NCI-H446 treated with DMSO at 0.1 percent for 48 hours (cell line): ENCODE measurements at regions not wholly inside any gene's neighbourhood (a gene's known extent, or its start where the extent isn't known, plus 50 kb on each side); places are given as distances from the start of the nearest gene placed in this dataset.
"Not testable (repeated sequence)": the region's sequence is repeated elsewhere in the genome, so short reads cannot be mapped to it uniquely, and the experiment has no call there.

ENCODE experiments used
- DNase-seq: peaks from one replicate; lab custom pipeline; 2025; lab: John Stamatoyannopoulos, UW

DNA sequence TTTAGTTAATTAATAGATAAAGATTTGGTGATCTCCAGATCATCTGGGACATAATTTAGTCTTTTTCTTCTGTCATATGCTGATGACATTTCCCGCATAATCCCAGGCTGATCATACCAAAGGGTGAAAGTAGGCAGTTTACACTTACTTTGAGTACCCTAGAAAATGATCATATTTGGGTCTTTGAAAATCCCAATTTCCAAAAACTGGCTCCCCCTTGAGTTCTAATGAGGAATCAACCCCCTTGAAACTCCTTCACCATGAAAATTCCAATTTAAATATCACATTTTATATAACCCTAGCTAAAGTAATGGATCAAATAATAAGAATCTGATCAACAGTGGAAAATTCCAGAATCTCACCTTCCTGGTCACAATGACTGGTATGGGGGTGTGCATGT, 223.4 kb downstream of the NAF1 start:
- no peak for DNase-seq

DNA sequence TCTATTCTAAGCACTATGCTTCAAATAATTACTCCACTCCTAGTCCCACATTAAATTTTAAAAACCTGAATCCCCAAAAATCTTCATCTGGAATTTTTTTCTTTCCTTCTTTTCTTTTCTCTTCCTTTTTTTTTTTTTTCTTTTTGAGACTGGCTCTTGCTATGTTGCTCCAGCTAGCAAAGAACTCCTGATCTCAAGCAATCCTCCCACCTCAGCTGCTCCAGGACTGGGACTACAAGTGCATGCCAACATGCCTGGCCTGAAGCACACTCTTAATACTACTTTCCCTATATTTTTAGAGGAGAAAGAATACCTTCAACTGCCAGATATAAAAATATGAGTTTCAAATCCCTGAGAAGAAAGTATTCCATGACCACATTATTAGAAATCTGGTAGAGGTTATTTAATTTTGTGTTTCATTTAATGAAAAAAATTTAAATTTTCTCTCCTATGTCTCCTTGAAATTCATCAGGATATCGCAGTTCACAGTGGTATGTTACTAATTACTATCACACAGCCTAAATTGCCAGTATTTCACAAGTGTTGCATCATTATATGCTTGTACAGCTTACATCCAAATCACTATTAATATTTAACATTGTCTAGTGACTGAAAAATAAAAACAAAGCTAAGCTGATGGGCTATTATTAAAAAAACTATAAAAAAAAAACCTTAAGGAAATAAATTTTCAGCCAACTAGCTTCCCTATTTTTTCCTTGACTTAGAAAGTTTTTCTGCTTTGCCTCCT, 227.8 kb downstream of the NAF1 start:
- DNase-seq = no peak

DNA sequence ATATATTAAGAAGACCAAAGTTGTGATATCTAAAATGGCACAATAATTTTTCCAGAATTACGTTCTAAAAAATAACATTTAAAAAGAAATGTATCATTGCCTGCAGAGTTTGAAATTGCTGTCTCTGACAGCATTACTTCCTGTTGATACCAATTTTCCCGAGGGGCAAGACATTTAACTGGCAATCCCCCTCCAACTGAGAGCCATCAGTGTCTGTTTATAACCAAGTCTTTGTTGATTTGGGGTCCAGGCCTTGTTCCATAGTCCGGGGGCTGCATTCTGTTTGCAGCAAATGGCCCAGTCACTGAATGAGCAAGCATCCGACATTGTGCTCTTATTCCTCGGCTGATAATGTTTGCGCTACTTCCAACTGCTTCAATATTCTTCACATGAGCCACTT, 231.5 kb downstream of the NAF1 start:
- DNase-seq = no peak

DNA sequence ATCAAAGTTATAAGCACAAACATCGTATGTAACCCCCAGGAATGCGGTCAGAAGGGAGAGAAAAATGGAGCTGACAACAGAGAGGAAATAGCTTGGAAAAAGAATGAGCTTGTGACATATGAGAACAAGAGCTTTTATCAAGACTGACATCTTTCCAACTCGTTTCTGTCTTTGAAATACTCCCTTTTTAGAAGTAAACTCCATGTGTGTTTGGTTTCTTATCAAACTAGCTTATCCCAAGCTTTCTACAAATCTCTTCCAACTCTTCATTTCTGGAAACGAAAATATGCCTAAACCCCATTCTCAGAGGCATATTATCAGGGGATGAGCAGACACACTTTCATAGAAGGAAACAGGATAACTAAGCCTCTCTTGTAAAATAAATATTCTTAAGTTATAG, 235.4 kb downstream of the NAF1 start:
- DNase-seq = no peak

DNA sequence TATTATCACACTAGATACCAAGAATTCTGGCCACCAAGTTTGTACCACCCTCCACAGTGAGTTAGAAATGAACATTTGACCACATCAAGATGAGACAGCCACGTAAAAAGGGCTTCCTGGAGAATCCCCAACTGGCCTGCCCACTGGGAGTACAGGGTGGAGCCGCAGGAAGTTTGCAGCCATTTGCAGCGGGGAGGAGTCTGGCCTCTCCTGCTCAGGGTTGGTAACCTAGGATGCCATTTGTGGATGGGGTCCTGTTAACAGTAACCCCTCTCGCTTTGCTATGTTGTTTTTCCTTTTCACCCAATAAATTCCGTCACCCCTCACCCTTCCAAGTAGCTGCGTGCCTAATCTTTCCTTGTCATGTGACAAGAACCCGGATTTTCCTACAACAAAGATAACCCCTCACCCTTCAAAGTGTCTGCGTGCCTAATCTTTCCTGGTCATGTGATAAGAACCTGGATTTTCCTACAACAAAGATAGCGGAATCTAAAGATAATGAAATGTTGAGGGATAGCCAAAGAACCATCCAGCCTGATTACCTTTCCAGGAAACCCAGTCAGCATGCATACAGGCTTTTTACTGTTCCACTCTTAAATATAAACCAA, 245.4 kb downstream of the NAF1 start:
- DNase-seq = no peak

DNA sequence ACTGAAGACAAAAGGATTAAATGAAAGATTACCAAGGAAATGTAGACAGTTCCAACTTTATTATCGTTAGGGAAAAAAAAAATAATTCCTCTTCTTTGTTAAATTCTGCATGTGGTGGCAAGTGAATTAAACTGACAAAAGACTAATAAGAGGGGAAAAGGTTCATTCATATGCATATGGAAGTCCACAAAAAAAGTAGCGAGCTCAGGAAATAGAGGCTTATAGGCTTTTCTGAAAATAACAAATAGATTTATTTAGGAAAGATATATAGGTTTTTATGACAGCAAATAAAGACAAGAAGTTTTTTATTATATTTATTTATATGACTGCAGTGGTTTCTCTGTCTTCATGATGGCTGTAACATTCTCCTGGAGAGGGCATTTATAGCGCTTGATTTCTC, 246.0 kb downstream of the NAF1 start:
- no peak for DNase-seq

DNA sequence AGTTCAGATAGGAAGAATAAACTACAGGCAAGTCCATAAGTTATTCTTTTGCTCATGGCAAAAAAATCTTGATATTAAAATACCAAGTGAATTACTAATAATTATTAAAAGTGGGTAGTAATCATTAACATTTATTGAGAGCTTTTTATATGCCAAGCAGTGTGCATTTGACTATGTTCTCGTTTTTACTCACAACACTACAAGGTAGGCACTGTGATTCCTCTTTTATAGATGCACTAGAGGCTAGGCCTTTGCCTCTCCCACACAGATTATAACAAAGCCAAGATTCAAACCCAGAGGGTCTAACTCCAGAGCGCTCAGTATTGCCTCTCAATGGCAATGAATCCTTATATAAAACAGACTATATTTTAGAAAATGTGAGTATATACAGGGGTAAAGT, 254.2 kb downstream of the NAF1 start:
- DNase-seq = no peak

DNA sequence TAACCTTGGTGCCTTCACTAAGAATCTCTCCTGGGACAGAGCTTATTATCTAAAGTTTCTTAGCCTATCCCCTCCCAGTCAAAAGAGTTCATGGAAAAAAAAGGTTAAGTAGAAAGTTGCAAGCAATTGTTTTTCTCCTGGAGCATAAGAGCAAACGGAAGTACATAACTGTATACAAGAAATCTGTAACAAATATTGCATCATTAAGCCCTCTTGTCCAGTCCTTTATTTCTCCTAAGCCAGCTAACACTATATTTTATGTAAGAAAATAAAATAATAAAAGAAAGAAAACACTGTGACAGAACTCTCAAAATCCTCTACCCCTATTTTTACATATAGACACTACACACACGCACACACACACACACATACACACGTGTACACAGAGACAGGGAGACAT, 255.3 kb downstream of the NAF1 start:
- no peak for DNase-seq

DNA sequence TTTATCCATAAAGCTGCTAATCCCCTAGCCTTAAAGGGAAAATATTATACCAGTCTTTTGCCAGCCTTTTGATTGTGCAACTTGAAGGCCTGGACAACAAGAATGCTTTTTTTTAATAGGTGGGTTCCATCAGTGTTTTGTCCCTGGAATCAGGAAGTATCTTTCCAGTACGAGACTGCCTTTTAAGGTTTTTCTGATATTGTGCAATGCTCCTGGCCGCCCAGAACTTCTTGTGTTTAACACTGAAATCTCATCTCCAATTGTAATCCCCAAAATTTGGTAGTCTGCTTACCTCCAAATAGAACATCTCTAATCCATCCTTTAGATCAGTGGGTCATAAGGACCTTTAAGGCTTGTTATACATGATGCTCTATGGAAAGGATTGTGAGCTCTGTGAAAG, 256.7 kb downstream of the NAF1 start:
- DNase-seq = no peak

DNA sequence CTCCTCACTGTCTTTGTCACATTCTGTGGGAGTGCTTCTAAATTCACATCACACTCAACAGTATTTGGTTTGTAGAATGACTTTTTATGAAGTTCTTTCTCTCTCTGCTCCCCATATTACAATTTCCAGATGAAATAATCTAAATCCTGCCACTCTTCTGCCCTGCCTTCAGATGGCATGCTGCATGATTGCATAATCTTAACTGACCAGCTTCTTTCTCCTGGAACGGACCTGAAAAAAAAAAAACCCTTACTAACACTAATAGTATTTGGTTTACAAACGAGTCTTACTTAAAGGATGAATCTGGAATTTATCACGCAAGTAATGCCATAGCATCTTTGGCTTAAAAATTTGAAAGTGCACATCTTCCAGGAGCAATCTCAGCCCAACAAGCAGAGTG, 272.3 kb downstream of the NAF1 start:
- DNase-seq = no peak

DNA sequence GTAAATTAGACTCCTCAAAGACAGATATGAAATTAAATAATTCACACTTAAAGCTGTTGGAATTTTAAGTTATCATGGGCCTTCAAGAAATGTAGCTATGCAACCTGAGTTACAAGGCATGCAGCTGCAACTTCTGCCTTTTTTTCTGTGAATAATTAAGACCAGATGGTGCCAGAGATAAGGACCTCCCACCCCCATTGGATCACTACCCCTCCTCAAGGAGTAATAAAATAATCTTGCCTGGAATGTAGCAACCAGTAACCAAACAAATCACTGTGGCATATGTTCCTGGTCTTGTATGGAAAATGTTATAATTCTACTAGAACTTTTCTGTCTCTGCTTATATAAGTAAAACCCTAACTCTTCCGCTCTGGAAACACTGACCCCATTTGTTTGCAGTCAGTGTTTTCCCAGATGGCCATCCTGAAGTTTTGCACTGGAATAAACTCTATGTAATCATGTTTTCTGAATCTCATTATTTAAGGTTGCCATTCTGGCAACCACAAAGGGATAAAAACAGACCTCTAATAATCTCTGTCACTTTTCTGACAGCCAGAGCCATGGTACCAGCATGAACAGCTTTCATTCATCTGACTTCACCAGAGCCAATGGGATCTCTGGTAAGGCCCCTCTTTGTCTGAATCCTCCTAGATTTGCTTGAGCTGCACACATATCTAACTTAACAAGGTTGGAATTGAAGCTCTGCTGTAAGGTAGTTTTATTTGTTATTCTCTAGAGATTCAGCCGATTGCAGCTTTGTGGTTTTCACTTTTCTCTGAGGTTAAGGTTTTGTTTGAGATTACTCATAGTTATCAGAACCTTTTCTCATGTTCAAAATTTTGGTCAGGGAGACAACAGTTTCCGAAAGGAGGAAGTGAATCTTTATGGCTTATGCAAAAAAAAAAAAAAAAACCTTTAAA, 274.6 kb downstream of the NAF1 start:
- no peak for DNase-seq

DNA sequence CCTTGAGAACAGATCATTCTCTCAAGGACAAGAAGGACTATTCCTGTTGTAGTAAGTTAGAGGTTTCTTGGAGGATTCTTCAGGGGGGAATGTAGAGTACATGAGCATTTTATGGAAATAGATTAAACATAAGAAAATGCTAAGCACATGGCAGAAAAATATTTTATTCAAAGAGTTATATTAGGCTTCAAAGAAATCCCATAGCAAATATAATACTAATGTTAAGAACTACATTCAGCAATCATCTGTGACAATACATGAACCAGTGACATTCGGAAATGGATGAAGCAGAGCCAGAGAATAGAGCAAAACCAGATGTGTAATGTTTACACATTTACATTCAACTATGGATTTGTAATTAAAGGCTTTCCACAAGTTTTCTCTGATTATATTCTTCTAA, 288.6 kb downstream of the NAF1 start:
- DNase-seq = no peak

DNA sequence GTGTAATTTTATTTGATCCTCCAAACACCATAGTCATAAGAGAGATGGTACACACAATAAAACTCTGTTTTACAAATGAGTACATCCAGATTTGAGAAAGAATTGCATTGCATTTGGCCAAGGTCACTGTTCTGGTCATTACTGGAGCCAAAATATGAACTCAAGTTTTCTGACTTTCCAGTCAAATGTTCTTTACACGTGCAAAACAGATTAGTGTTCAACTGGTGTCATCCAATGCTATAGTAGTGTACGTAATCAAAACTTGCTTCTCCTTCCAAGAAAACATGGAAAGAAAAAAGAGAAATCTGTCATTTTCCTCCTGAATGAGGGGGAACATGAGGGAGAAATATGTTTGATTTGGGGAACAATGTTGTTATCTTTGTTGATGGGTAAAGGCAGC, 291.9 kb downstream of the NAF1 start:
- DNase-seq = no peak

DNA sequence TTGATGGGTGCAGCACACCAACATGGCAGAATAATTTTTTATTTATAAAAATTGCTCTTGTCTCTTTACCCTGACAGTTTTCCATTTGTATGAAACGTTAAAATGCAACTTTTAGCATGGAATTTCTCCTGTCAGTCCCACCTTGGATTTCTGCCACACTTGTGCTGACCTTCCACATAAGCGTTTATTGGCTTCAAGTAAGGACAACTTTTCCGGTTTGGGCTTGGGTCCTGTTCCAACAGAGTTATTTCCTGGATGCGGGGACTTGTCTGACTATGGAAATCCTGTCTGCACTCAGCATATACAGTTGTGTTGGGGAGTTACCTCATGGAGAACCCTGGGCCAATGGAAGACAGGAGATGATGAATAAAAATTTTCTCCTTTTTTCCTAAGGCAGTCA, 294.7 kb downstream of the NAF1 start:
- no peak for DNase-seq

DNA sequence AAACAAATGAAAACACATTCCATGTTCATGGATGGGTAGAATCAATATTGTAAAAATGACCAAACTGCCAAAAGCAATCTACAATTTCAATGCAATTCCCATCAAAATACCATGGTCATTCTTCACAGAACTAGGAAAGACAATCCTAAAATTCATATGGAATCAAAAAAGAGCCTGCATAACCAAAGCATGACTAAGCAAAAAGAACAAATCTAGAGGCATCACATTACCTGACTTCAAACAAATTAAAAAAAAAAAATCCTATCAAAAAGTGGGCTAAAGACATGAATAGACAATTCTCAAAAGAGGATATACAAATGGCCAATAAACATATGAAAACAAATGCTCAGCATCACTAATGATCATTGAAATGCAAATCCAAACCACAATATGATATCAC, 297.5 kb downstream of the NAF1 start:
- no peak for DNase-seq

DNA sequence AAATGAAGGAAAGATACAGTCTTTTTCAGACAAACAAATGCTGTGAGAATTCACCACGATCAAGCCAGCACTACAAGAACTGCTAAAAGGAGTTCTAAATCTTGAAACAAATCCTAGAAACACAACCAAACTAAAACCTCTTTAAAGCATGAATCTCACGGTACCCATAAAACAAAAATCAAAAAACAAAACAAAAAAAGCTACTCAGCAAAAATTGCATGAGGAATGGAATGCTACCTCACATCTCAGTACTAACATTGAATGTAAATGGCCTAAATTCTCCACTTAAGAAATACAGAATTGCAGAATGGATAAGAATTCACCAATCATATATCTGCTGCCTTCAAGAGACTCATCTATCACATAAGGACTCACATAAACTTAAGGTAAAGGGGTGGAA, 300.1 kb downstream of the NAF1 start:
- DNase-seq = no peak

DNA sequence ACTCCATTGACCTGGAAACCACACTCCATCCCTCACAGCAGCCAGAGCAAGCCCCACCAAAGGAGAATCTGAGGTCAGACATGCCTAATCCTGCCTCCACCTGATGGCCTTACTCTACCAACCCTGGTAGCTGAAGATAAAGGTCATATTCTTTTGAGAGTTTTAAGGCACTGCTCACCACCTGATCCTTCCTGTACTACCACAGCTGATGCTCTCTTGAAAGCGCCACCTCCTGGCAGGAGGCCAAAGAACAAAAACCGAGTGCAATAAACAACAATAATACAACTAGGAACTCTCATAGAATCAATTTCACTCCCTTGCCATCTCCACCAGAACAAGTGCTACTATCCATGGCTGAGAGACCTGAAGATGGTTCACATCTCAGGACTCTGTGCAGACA, 301.6 kb downstream of the NAF1 start:
- DNase-seq = no peak

DNA sequence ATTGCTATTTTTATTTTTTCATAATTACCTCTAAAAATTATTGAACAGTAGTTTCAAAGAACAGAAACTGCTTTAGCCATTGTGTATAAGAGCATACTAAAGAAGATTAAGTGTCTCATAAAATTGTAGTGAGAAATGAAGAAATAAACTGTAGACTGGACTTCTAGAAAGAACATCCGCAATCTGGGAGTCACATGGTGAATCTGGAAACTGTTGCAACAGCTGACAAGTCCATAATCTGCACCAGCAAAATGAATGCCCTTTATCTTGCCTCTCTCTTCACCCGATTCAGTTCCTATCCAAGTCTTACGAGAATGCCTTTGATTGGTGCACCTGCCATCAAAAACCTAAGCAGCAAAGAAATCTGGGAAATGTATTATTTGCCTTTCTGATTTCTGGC, 312.9 kb downstream of the NAF1 start:
- no peak for DNase-seq

DNA sequence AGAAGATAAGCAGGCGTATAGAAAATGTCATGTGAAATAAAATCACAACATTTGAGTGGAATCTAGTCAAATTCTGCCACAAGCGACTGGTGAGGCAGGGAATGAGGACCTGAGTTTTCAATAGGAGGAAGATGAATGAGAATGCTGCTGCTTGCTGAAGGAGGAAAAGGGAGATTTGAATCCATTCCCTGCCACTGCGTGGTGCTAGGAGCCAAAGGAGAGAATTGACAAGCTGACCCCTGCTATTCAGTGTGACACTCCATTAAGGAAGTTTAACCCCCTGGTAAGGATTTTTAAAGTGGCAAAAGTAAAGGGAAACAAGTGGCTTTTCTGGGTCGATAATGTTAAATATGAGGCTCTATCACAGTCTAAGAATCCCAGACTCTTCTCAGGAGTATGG, 314.0 kb downstream of the NAF1 start:
- no peak for DNase-seq

DNA sequence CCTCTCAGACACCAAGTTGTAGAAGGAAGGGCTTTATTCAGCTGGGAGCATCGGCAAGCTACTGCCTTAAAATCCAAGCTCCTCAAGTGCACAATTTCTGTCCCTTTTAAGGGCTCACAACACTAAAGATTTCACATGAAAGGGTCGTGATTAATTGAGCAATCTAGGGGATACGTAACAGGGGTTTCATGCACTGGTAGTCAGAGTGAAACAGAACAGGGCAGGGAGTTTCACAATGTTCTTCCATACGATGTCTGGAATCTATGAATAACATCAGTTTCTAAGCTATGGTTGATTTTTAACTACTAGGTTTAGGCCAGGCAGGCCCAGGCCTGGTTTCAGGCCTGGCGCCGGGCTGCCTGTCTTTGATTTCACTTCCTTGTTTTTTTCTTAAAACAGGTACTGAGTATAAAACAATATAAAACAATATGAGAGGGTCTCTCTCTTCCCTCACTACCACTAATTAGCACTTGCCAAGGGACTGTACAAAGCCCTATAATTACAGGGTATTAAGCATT, 315.4 kb downstream of the NAF1 start:
- DNase-seq = not testable (repeated sequence)

DNA sequence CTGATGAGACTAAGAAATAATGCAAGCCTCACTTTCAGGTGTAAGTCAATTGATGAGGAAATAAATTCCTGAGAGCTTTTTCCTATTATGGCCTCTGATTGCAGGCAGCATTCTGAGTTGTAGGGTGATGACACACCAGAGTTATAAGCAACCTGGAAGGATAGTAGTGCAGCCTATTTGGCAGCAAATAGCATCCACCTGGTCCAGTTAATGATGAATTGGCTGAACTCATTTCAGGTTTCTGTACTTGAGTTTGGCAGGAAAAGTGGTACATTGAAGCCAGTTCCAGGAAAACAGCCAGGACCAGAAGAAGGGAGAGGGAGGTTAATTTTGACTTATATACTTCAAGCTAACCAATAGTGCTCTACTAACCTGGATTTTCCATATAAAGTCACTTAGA, 316.8 kb downstream of the NAF1 start:
- no peak for DNase-seq

DNA sequence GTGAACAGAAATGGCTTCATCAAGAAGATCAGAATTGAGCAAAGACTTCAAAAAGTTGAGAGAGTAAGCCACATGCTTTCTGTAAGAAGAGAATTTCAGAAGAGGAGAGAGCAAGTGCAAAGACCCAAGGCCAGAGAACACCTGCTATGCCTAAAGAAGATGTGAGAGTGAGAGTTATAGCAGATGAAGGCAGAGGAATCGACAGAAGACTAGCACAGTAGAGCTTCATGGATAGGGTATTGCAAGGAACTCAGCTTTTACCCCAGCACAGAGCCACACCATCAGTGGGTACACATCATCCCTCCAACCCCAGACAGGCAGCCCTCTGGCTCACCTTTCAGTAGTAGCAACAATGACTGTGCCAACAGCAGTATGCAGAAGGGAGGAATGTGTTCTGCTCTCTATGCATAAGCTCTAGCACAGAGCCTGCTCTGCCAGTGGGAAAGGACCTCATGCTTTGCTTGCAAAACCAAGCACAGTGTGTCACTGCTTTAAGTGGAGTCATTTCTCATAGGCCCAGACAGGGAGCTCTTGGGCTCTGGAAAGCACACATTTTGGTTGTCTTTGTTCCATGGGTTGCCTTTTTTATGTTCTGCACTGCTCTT, 318.6 kb downstream of the NAF1 start:
- no peak for DNase-seq
